GM12878 (cell line): ENCODE measurements at regions not wholly inside any gene's neighbourhood (a gene's known extent, or its start where the extent isn't known, plus 50 kb on each side); places are given as distances from the start of the nearest gene placed in this dataset.

Experiments
- ATAC-seq: fragments of 200-7000 bp; cut with Tn5 transposase; 3 replicates; pipeline ENCODE4 v1.9.1; 2020; ENCODE audit warnings: mild to moderate bottlenecking, moderate library complexity
- BruUV-seq: library from RNA; stranded (reverse); fragments of 400-500 nt; replicated peaks from 2 replicates; lab custom pipeline; 2021; lab: Mats Ljungman, UMichigan
- CTCF ChIA-PET: fragments of 300-600 bp; sonication (Branson Sonifier 250); formaldehyde crosslinking; extraction: SDS; loops from one replicate; lab custom pipeline; 2021; ENCODE audit warnings: inconsistent platforms; lab: Yijun Ruan, JAX
- POLR2A ChIA-PET: fragments of 350-600 bp; formaldehyde crosslinking; extraction: SDS; loops from one replicate; lab custom pipeline; 2021; ENCODE audit warnings: inconsistent platforms; lab: Charles Lee
- RAD21 ChIA-PET: fragments of 300-600 bp; sonication (Branson Sonifier 250); formaldehyde crosslinking; loops from one replicate; lab custom pipeline; 2023; ENCODE audit warnings: antibody characterized with exemption; ENCODE audit not compliant: unreplicated experiment; lab: Charles Lee
- SMC1A ChIA-PET: fragments of 300-600 bp; sonication (Branson Sonifier 250); formaldehyde crosslinking; loops from one replicate; lab custom pipeline; 2023; ENCODE audit not compliant: unreplicated experiment, uncharacterized antibody; lab: Charles Lee
- DNase-seq: peaks from one replicate; pipeline ENCODE4 v3.0.0-alpha.2; 2011; ENCODE audit warnings: low read depth, low spot score
- FAIRE-seq: peaks from 3 replicates; lab custom pipeline; 2011; peaks lifted over from hg19 to GRCh38; lab: Jason Lieb, UNC
- H2AFZ ChIP-seq: 2 replicates; pipeline ENCODE4 v1.6.0; 2011; ENCODE audit warnings: low read depth, low read length, control low read depth; ENCODE audit not compliant: control insufficient read depth
- H3K27ac ChIP-seq: 2 replicates; pipeline ENCODE4 v1.5.1; 2011; ENCODE audit warnings: control low read depth; ENCODE audit not compliant: control insufficient read depth, insufficient read depth
- H3K27me3 ChIP-seq, 2 experiments: replicated peaks in 1 of 2; 2 replicates each; pipeline versions ENCODE4 v1.6.0 to v1.6.1; 2011; ENCODE audit warnings: low read length in 1 of 2; ENCODE audit not compliant: control insufficient read depth in 2 of 2, insufficient read depth in 2 of 2
- H3K36me3 ChIP-seq, 2 experiments: 2 replicates each; pipeline ENCODE4 v1.5.1; 2011; ENCODE audit warnings: low read length in 1 of 2; ENCODE audit not compliant: control insufficient read depth in 2 of 2, insufficient read depth in 2 of 2
- H3K4me1 ChIP-seq: 2 replicates; pipeline ENCODE4 v1.6.1; 2011; ENCODE audit warnings: mild to moderate bottlenecking, low read length, moderate library complexity, mixed read lengths; ENCODE audit not compliant: control insufficient read depth, insufficient read depth
- H3K4me2 ChIP-seq: 2 replicates; pipeline ENCODE4 v1.6.0; 2011; ENCODE audit warnings: control low read depth; ENCODE audit not compliant: control insufficient read depth, insufficient read depth
- H3K4me3 ChIP-seq: fragments of 200-600 bp; sonication (generic); 2 replicates; pipeline ENCODE4 v1.5.1; 2016
- H3K79me2 ChIP-seq: 2 replicates; pipeline ENCODE4 v1.6.0; 2011; ENCODE audit warnings: low read length; ENCODE audit not compliant: control insufficient read depth, insufficient read depth
- H3K9ac ChIP-seq: 2 replicates; pipeline ENCODE4 v1.8.0; 2011; ENCODE audit warnings: low read length, control low read depth, mixed read lengths; ENCODE audit not compliant: control insufficient read depth, insufficient read depth
- H3K9me3 ChIP-seq: replicated peaks from 3 replicates; pipeline ENCODE4 v1.5.1; 2011; ENCODE audit warnings: mild to moderate bottlenecking, low read length; ENCODE audit not compliant: control insufficient read depth, insufficient read depth
- H4K20me1 ChIP-seq: 2 replicates; pipeline ENCODE4 v1.6.0; 2011; ENCODE audit not compliant: control insufficient read depth, insufficient read depth
- ATF7 ChIP-seq: fragments of 450-650 bp; IDR thresholded peaks from 2 replicates; pipeline ENCODE4 v1.6.1; 2016; ENCODE audit warnings: low read depth, mild to moderate bottlenecking
- JUND ChIP-seq: IDR thresholded peaks from 2 replicates; pipeline ENCODE4 v1.6.1; 2012; ENCODE audit warnings: low read depth, mild to moderate bottlenecking, low read length, improper control_type of control experiment, moderate library complexity
- MEF2A ChIP-seq: IDR thresholded peaks from 2 replicates; pipeline ENCODE4 v1.6.1; 2011; ENCODE audit warnings: low read depth, mild to moderate bottlenecking, low read length, moderate library complexity; ENCODE audit not compliant: insufficient read depth
- MEF2B ChIP-seq: fragments of 450-650 bp; IDR thresholded peaks from 2 replicates; pipeline ENCODE4 v1.6.1; 2018; ENCODE audit warnings: mild to moderate bottlenecking, moderate library complexity; ENCODE audit not compliant: partially characterized antibody, poor library complexity, severe bottlenecking
- RCOR1 ChIP-seq: conservative IDR thresholded peaks from 2 replicates; pipeline ENCODE4 v1.6.1; 2012; ENCODE audit warnings: low read depth, low read length, improper control_type of control experiment
- REST ChIP-seq: IDR thresholded peaks from 2 replicates; pipeline ENCODE4 v1.6.1; 2012; ENCODE audit warnings: mild to moderate bottlenecking, low read depth, low read length
- RFX5 ChIP-seq: IDR thresholded peaks from 2 replicates; pipeline ENCODE4 v1.6.1; 2011; ENCODE audit warnings: low read depth, low read length, improper control_type of control experiment
- SIN3A ChIP-seq: IDR thresholded peaks from 2 replicates; pipeline ENCODE4 v1.6.1; 2012; ENCODE audit warnings: low read depth, low read length, improper control_type of control experiment
- SPI1 ChIP-seq: IDR thresholded peaks from 2 replicates; pipeline ENCODE4 v1.6.1; 2011; ENCODE audit warnings: low read depth, mild to moderate bottlenecking, low read length, moderate library complexity, borderline replicate concordance; ENCODE audit not compliant: insufficient read depth
- ZNF207 ChIP-seq: fragments of 450-650 bp; IDR thresholded peaks from 2 replicates; pipeline ENCODE4 v1.6.1; 2014; ENCODE audit warnings: antibody characterized with exemption, mild to moderate bottlenecking, borderline replicate concordance
- ZNF217 ChIP-seq: fragments of 450-650 bp; IDR thresholded peaks from 2 replicates; pipeline ENCODE4 v1.6.1; 2017; ENCODE audit warnings: antibody characterized with exemption, mild to moderate bottlenecking
- WGBS: methylation state at CpG from one replicate; pipeline ENCODE4 v1.1.6; 2016; ENCODE audit warnings: low lambda C conversion rate; ENCODE audit not compliant: insufficient replicate concordance, insufficient coverage; ENCODE audit errors: missing lambda C conversion rate; 5-methylcytosine and 5-hydroxymethylcytosine counted together
- in situ Hi-C: fragments of 300-500 bp; cut with MboI; formaldehyde crosslinking; loops from 9 replicates; pipeline ENCODE4 v1.14.3; 2018; ENCODE audit warnings: mixed read lengths
- intact Hi-C: fragments of 100-400 bp; cut with micrococcal nuclease; formaldehyde crosslinking; loops from one replicate; pipeline ENCODE4 v1.14.2; 2022; ENCODE audit not compliant: unreplicated experiment
- TF ChIP-seq, protein P1 (sequence below): fragments of 450-650 bp; IDR thresholded peaks from 2 replicates; pipeline ENCODE4 v1.6.1; 2017; ENCODE audit warnings: borderline replicate concordance
- TF ChIP-seq, protein P2 (sequence below): fragments of 450-650 bp; IDR thresholded peaks from 2 replicates; pipeline ENCODE4 v1.6.1; 2016; ENCODE audit warnings: mild to moderate bottlenecking
- TF ChIP-seq, protein P3 (sequence below): IDR thresholded peaks from 2 replicates; pipeline ENCODE4 v1.6.1; 2012; ENCODE audit warnings: low read depth, low read length, improper control_type of control experiment

GRCh38 chr18:2256577-2256976 lies 314.7 kb downstream of the METTL4 start:
- H3K4me3 ChIP-seq: no peak overlapping the region
- ChIA-PET SMC1A (no interaction called here), POLR2A (no interaction called here), RAD21 (no interaction called here), CTCF (interaction anchor here (0.6 kb wide), 1 partner anchor 613 kb away, joined by 3 read pairs; no protein-coding TSS in a partner anchor)
- 44% methylated on average over 1 of the region's 1 CpG for WGBS
- intact Hi-C loops: no loop called here
- no peak overlapping the region for H3K4me2 ChIP-seq
- no peaks in the 10 kb centered on the region for H3K36me3 ChIP-seq
- in situ Hi-C loops: no loop called here
- no peak for FAIRE-seq
- DNase-seq: no peak
- no peak for ATAC-seq
- no peak overlapping the region for H3K9ac ChIP-seq
- no TSS peak for BruUV-seq
- no peaks in the 10 kb centered on the region for H3K4me1 ChIP-seq
- H3K27me3 ChIP-seq: no peaks in the 10 kb centered on the region
- H2AFZ ChIP-seq: no peak overlapping the region
- no peaks in the 10 kb centered on the region for H3K79me2 ChIP-seq
- no peaks in the 10 kb centered on the region for H3K9me3 ChIP-seq
- no peaks in the 10 kb centered on the region for H4K20me1 ChIP-seq
- no peak overlapping the region for H3K27ac ChIP-seq
- TF ChIP-seq REST (no peak), RFX5 (no peak), MEF2A (no peak), ATF7 (no peak), JUND (no peak), SPI1 (no peak), MEF2B (no peak), ZNF217 (no peak), ZNF207 (no peak), RCOR1 (no peak), SIN3A (no peak)
- TF ChIP-seq, protein P1, sequence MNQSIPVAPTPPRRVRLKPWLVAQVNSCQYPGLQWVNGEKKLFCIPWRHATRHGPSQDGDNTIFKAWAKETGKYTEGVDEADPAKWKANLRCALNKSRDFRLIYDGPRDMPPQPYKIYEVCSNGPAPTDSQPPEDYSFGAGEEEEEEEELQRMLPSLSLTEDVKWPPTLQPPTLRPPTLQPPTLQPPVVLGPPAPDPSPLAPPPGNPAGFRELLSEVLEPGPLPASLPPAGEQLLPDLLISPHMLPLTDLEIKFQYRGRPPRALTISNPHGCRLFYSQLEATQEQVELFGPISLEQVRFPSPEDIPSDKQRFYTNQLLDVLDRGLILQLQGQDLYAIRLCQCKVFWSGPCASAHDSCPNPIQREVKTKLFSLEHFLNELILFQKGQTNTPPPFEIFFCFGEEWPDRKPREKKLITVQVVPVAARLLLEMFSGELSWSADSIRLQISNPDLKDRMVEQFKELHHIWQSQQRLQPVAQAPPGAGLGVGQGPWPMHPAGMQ: no peak
- TF ChIP-seq, protein P2, sequence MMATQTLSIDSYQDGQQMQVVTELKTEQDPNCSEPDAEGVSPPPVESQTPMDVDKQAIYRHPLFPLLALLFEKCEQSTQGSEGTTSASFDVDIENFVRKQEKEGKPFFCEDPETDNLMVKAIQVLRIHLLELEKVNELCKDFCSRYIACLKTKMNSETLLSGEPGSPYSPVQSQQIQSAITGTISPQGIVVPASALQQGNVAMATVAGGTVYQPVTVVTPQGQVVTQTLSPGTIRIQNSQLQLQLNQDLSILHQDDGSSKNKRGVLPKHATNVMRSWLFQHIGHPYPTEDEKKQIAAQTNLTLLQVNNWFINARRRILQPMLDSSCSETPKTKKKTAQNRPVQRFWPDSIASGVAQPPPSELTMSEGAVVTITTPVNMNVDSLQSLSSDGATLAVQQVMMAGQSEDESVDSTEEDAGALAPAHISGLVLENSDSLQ: no peak
- TF ChIP-seq, protein P3, sequence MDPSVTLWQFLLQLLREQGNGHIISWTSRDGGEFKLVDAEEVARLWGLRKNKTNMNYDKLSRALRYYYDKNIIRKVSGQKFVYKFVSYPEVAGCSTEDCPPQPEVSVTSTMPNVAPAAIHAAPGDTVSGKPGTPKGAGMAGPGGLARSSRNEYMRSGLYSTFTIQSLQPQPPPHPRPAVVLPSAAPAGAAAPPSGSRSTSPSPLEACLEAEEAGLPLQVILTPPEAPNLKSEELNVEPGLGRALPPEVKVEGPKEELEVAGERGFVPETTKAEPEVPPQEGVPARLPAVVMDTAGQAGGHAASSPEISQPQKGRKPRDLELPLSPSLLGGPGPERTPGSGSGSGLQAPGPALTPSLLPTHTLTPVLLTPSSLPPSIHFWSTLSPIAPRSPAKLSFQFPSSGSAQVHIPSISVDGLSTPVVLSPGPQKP: no peak
